ENCODE measurements at regions not wholly inside any gene's neighbourhood (a gene's known extent, or its start where the extent isn't known, plus 50 kb on each side); places are given as distances from the start of the nearest gene placed in this dataset.

GRCh38 chr3:152970851-152971250 is 135.9 kb downstream of the P2RY1 start:
- WGBS (ENCODE audit: low lambda C conversion rate), result 16% methylated on average over 4 of the region's 4 CpGs
- Histone ChIP-seq H3K79me2 (ENCODE audit: insufficient read depth) (no peaks in the 10 kb centered on the region), H3K9me3 (no peaks in the 10 kb centered on the region), H3K27ac (ENCODE audit: low read depth in 2 of 2, low read length in 1 of 2) (no peak overlapping the region), H3K36me3 (replicated peaks in 1 of 2; ENCODE audit: control insufficient read depth in 1 of 2, insufficient read depth in 2 of 2, low read length in 1 of 2) (no peaks in the 10 kb centered on the region), H3K4me3 (ENCODE audit: low read depth in 2 of 2, low read length in 1 of 2) (no peak overlapping the region), H3K27me3 (ENCODE audit: insufficient read depth) (no peaks in the 10 kb centered on the region), H3K4me1 (ENCODE audit: control insufficient read depth in 1 of 2, insufficient read depth in 2 of 2, low read depth in 1 of 2, low read length in 1 of 2) (no peaks in the 10 kb centered on the region), H3F3A (replicated peaks; ENCODE audit: insufficient read depth) (no peaks in the 10 kb centered on the region), H3K4me2 (no peak overlapping the region), H2AFZ (ENCODE audit: low read depth) (no peak overlapping the region), H4K20me1 (ENCODE audit: insufficient read depth) (no peaks in the 10 kb centered on the region), H3K9me2 (no peaks in the 10 kb centered on the region), H3K9ac (no peak overlapping the region)
- ChIA-PET CTCF (no interaction called here), POLR2A (no interaction called here)
- TF ChIP-seq SMC3 (IDR thresholded peaks at IDR 0.05; ENCODE audit: low read depth, low read length) (no peak), RAD21 (IDR thresholded peaks at IDR 0.05; ENCODE audit: low read length) (no peak), ZBTB33 (IDR thresholded peaks at IDR 0.05; ENCODE audit: borderline replicate concordance, low read depth) (no peak), PBX3 (IDR thresholded peaks at IDR 0.05) (no peak), TAF1 (IDR thresholded peaks at IDR 0.05; ENCODE audit: borderline replicate concordance, low read depth, low read length) (no peak), TCF12 (IDR thresholded peaks at IDR 0.05) (no peak), MAX (IDR thresholded peaks at IDR 0.05; ENCODE audit: low read depth) (no peak), EZH2phosphoT487 (IDR thresholded peaks at IDR 0.05; ENCODE audit: borderline replicate concordance, low read depth) (no peak), GABPA (IDR thresholded peaks at IDR 0.05; ENCODE audit: low read depth) (no peak), EP300 (IDR thresholded peaks at IDR 0.05; ENCODE audit: borderline replicate concordance in 1 of 2, low read depth in 1 of 2, low read length in 1 of 2) (no peak), POLR2AphosphoS5 (IDR thresholded peaks at IDR 0.05; ENCODE audit: low read depth, low read length) (no peak), GATA2 (CRISPR knock-in tag; IDR thresholded peaks at IDR 0.05) (no peak), MEF2A (IDR thresholded peaks at IDR 0.05; ENCODE audit: borderline replicate concordance, low read depth) (no peak), NFIC (IDR thresholded peaks at IDR 0.05; ENCODE audit: borderline replicate concordance) (no peak)
- DNase-seq, result no peak

- Histone ChIP-seq H2AFZ (ENCODE audit: low read depth) (no peak overlapping the region), H3K9me3 (no peaks in the 10 kb centered on the region), H3K9me2 (no peaks in the 10 kb centered on the region), H3K9ac (no peak overlapping the region), H3K27ac (ENCODE audit: low read depth in 2 of 2, low read length in 1 of 2) (no peak overlapping the region), H4K20me1 (ENCODE audit: insufficient read depth) (no peaks in the 10 kb centered on the region), H3K4me2 (no peak overlapping the region), H3K27me3 (ENCODE audit: insufficient read depth) (no peaks in the 10 kb centered on the region), H3K79me2 (ENCODE audit: insufficient read depth) (no peaks in the 10 kb centered on the region), H3K4me3 (ENCODE audit: low read depth in 2 of 2, low read length in 1 of 2) (no peak overlapping the region), H3K4me1 (ENCODE audit: control insufficient read depth in 1 of 2, insufficient read depth in 2 of 2, low read depth in 1 of 2, low read length in 1 of 2) (no peaks in the 10 kb centered on the region), H3F3A (replicated peaks; ENCODE audit: insufficient read depth) (no peaks in the 10 kb centered on the region), H3K36me3 (replicated peaks in 1 of 2; ENCODE audit: control insufficient read depth in 1 of 2, insufficient read depth in 2 of 2, low read length in 1 of 2) (no peaks in the 10 kb centered on the region)
- TF ChIP-seq RAD21 (IDR thresholded peaks at IDR 0.05; ENCODE audit: low read length) (no peak), NRF1 (IDR thresholded peaks at IDR 0.05; ENCODE audit: low read depth, low read length) (no peak), POLR2AphosphoS5 (IDR thresholded peaks at IDR 0.05; ENCODE audit: low read depth, low read length) (no peak), RFX5 (IDR thresholded peaks at IDR 0.05; ENCODE audit: low read length) (no peak), SIN3A (IDR thresholded peaks at IDR 0.05; ENCODE audit: borderline replicate concordance, low read depth, low read length) (no peak), REST (IDR thresholded peaks at IDR 0.05; ENCODE audit: low read depth, low read length) (no peak), CHD2 (IDR thresholded peaks at IDR 0.05; ENCODE audit: low read length, partially characterized antibody) (no peak), ZBTB33 (IDR thresholded peaks at IDR 0.05; ENCODE audit: borderline replicate concordance, low read depth) (no peak), ELF1 (IDR thresholded peaks at IDR 0.05) (no peak)
- no peak for DNase-seq
- ChIA-PET CTCF (interaction anchor here (0.7 kb wide), 1 partner anchor 173 kb away, joined by 4 read pairs; no protein-coding TSS in a partner anchor), POLR2A (no interaction called here)
- WGBS (ENCODE audit: low lambda C conversion rate), result 27% methylated on average over 4 of the region's 4 CpGs
Observed at GRCh38 chr3:152971880-152972279, 136.9 kb downstream of the P2RY1 start.

All from SK-N-SH (cell line).